ENCODE measurements at regions not wholly inside any gene's neighbourhood (a gene's known extent, or its start where the extent isn't known, plus 50 kb on each side); places are given as distances from the start of the nearest gene placed in this dataset.

GRCh38 chr1:239886266-239886665 is 205.4 kb upstream of the FMN2 start:
- no peaks in the 10 kb centered on the region for H3K9me3 ChIP-seq
- H3K4me1 ChIP-seq: no peaks in the 10 kb centered on the region
- no peak for DNase-seq
- H3K27me3 ChIP-seq: no peaks in the 10 kb centered on the region
- intact Hi-C loops (cut with DNase I): no loop called here
- H3K27ac ChIP-seq: no peak overlapping the region
- no peak overlapping the region for H3K4me3 ChIP-seq
- H3K36me3 ChIP-seq: no peaks in the 10 kb centered on the region
- TF ChIP-seq POLR2A (IDR thresholded peaks at IDR 0.05) (no peak), CTCF (IDR thresholded peaks at IDR 0.05) (no peak)
- WGBS, 2 donors: 51 to 77% methylated on average over 5 of the region's 5 CpGs

DNA sequence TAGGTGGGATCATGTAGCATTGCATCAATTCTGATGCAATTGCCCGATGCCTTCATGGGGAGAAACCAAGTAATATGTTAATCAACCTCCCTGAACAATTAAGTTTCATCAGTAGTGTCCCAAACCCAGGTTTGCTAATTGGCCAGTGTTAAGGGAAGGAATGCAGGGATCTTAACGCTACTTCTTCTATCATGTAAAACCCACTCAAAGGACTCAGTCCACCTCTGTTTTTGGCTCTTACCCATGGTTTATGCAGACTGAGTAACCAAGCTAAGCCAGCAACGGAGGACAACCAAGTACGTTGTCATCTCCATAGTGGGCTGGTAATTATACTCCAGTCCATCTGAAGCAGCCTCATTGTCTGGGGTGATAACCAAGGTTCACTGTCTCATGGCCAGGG is 203.0 kb upstream of the FMN2 start:
- 84 to 88% methylated on average over 3 to 4 of the region's 4 CpGs for WGBS, 2 donors
- Histone ChIP-seq H3K36me3 (no peaks in the 10 kb centered on the region), H3K27ac (no peak overlapping the region), H3K4me3 (no peak overlapping the region), H3K27me3 (no peaks in the 10 kb centered on the region), H3K4me1 (peaks cover 0 to 6% (median 0%) of the 10 kb centered on the region in 3 donors), H3K9me3 (no peaks in the 10 kb centered on the region)
- TF ChIP-seq POLR2A (IDR thresholded peaks at IDR 0.05): no peak
- no peak for TF ChIP-seq CTCF (IDR thresholded peaks at IDR 0.05)
- DNase-seq: no peak
- intact Hi-C loops (cut with DNase I): no loop called here

DNA sequence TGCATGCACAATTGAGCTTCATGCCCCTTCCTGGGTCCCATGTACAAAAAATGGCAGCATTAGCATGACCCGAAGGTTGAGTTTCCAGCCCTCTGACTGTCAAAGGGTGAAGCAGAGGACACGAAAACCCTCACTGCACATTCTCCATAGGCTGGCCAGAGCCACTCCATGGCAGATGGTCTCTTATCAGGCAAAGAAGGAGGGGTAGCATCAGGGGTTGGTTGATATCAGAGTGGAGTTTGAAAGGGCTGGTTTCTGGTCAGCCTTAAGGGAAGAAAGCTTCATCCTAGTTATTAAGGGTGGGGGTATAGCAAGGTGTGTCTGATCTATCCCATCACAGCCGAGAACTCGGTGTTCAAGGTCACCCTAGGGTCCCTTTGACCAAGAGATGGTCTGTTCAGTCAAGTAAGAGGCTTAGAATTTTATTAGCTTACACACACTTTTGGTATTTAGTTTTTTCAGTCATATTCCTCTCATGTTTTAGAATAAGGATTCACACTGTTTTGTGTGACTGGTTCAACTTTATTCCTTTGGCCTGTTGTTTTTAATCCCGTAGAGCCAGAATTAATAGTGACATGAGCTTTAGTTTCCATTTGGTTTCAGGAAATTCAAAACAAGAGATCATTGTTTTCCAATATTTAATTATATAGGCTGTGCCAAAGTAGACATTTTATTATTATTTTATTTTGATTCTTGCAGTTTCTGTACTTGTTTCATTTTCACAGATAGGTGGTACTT is 199.9 kb upstream of the FMN2 start:
- no peaks in the 10 kb centered on the region for H3K36me3 ChIP-seq
- H3K27ac ChIP-seq: peak overlapping the region in 1 of 4 donors; percentile 52
- intact Hi-C loops (cut with DNase I): loop anchor here (10.0 kb wide), 1 partner anchor 487 kb away; no protein-coding TSS in a partner anchor
- DNase-seq: no peak
- TF ChIP-seq CTCF (IDR thresholded peaks at IDR 0.05) (no peak), POLR2A (IDR thresholded peaks at IDR 0.05) (no peak)
- 78 to 84% methylated on average over 5 of the region's 5 CpGs for WGBS, 2 donors
- no peaks in the 10 kb centered on the region for H3K27me3 ChIP-seq
- peaks cover 0 to 8% (median under 1%) of the 10 kb centered on the region in 3 donors for H3K4me1 ChIP-seq
- no peaks in the 10 kb centered on the region for H3K9me3 ChIP-seq
- H3K4me3 ChIP-seq: no peak overlapping the region

- no peaks in the 10 kb centered on the region for H3K9me3 ChIP-seq
- H3K36me3 ChIP-seq: no peaks in the 10 kb centered on the region
- peaks cover 0 to 16% (median 4%) of the 10 kb centered on the region in 3 donors for H3K4me1 ChIP-seq
- DNase-seq: no peak
- H3K27me3 ChIP-seq: no peaks in the 10 kb centered on the region
- TF ChIP-seq POLR2A (IDR thresholded peaks at IDR 0.05) (no peak), CTCF (IDR thresholded peaks at IDR 0.05) (no peak)
- no peak overlapping the region for H3K4me3 ChIP-seq
- intact Hi-C loops (cut with DNase I): loop anchor here (10.0 kb wide), 1 partner anchor 488 kb away; no protein-coding TSS in a partner anchor
- peak overlapping the region in 1 of 4 donors; percentile 4 for H3K27ac ChIP-seq
These were observed 199.1 kb upstream of the FMN2 start for GRCh38 chr1:239892602-239893001.

GRCh38 chr1:239893127-239893731 is 198.5 kb upstream of the FMN2 start:
- H3K27ac ChIP-seq: peak overlapping the region in 3 of 4 donors; percentile 4 to 40 (median 25)
- H3K4me1 ChIP-seq: peaks cover 0 to 23% (median 4%) of the 10 kb centered on the region in 3 donors
- no peak overlapping the region for H3K4me3 ChIP-seq
- WGBS, 2 donors: 14 to 16% methylated on average over 3 of the region's 3 CpGs
- no peak for DNase-seq
- no peaks in the 10 kb centered on the region for H3K27me3 ChIP-seq
- intact Hi-C loops (cut with DNase I): loop anchor here (10.0 kb wide), 1 partner anchor 488 kb away; no protein-coding TSS in a partner anchor
- TF ChIP-seq CTCF (IDR thresholded peaks at IDR 0.05): peak in 1 of 6 experiments; percentile 11
- TF ChIP-seq POLR2A (IDR thresholded peaks at IDR 0.05): no peak
- no peaks in the 10 kb centered on the region for H3K9me3 ChIP-seq
- no peaks in the 10 kb centered on the region for H3K36me3 ChIP-seq

All from esophagus squamous epithelium (tissue), 5 donors.